CD4-positive, alpha-beta T cell treated with Interleukin-21 for 1 hour (primary cell): ENCODE measurements at regions not wholly inside any gene's neighbourhood (a gene's known extent, or its start where the extent isn't known, plus 50 kb on each side); places are given as distances from the start of the nearest gene placed in this dataset.
"Not testable (repeated sequence)": the region's sequence is repeated elsewhere in the genome, so short reads cannot be mapped to it uniquely, and the experiment has no call there.

Source experiments
- DNase-seq: peaks from one replicate; pipeline ENCODE4 v3.0.0-alpha.2; 2020

GRCh38 chr14:83534995-83535394, 1994.9 kb upstream of the FLRT2 start:
- no peak for DNase-seq

- DNase-seq = no peak
Observed at GRCh38 chr14:83535444-83535843, 1994.5 kb upstream of the FLRT2 start.

DNA sequence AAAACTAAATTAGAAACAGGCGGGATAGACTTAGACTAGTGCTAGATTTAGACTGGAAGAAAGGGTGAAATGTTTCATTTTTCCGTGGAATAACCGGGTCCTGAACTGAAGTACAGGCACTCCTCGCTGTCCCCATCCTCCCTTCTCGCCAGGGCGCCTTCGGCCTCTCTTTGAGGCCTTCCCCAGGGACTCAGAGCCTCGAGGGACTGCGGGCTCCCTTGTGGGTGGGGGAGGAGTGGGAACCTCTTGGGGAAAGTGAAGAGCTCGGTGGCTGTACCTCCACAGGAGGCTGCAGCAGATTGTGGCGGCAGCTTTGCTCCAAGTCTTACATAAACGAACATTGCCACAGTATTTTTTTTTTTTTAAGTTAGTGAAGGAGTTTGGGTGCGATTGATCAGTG, 1988.8 kb upstream of the FLRT2 start:
- DNase-seq = no peak

- DNase-seq = no peak
Observed at GRCh38 chr14:83548061-83548839, 1981.7 kb upstream of the FLRT2 start.

GRCh38 chr14:83556065-83556464, 1973.9 kb upstream of the FLRT2 start:
- DNase-seq = no peak

- DNase-seq = no peak
Observed at GRCh38 chr14:83556746-83557453, 1973.0 kb upstream of the FLRT2 start.

DNA sequence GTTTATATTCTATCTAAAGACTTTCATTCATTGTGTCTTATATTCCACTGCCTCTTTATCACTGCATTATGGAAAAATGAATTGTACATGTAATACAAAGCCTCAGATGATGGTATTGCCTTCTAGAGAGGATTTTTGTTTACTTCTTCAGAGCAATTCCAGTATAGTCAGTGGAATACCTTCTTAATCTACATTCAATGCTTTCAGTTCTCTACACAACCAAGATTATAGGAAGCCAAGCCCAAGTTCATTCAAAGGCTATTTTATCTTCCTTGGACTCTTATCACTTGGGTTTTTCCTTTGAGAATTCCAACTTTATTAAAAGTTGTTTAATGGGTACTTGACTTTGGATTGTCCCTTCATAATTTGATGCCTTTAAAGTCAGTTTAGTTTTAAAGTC, 1971.0 kb upstream of the FLRT2 start:
- DNase-seq = no peak

- no peak for DNase-seq
Observed at GRCh38 chr14:83559721-83560120, 1970.2 kb upstream of the FLRT2 start.

- no peak for DNase-seq
Observed at GRCh38 chr14:83561261-83561660, 1968.7 kb upstream of the FLRT2 start.

- DNase-seq = no peak
Observed at GRCh38 chr14:83566567-83566966, 1963.4 kb upstream of the FLRT2 start.

GRCh38 chr14:83568141-83568540, 1961.8 kb upstream of the FLRT2 start:
- DNase-seq = no peak

GRCh38 chr14:83575301-83575700, 1954.6 kb upstream of the FLRT2 start:
- no peak for DNase-seq

- no peak for DNase-seq
Observed at GRCh38 chr14:83583201-83583600, 1946.7 kb upstream of the FLRT2 start.

GRCh38 chr14:83594874-83595273, 1935.1 kb upstream of the FLRT2 start:
- DNase-seq = no peak

- DNase-seq = no peak
Observed at GRCh38 chr14:83607682-83608081, 1922.3 kb upstream of the FLRT2 start.

GRCh38 chr14:83611491-83611890, 1918.5 kb upstream of the FLRT2 start:
- no peak for DNase-seq

- DNase-seq = no peak
Observed at GRCh38 chr14:83611906-83612390, 1918.0 kb upstream of the FLRT2 start.

GRCh38 chr14:83614956-83615355, 1915.0 kb upstream of the FLRT2 start:
- no peak for DNase-seq

DNA sequence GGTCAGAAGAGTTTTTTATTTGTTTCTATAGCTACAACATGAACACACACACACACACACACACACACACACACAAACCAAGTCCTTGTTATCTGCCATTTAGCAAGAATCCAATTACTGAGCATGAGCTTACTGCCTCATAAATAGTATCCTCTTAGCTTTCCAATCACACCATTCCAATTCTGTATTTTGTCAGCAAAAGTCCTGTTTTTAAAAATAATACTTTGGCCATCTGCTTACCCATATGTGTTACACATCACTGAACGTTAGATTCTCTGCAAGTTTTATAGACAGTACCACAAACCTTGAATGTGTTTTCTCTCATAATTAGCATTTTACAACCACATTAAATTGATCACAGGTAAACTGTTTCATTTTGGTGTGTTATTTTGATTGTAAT, 1905.4 kb upstream of the FLRT2 start:
- no peak for DNase-seq

GRCh38 chr14:83632375-83632774, 1897.6 kb upstream of the FLRT2 start:
- DNase-seq = no peak

DNA sequence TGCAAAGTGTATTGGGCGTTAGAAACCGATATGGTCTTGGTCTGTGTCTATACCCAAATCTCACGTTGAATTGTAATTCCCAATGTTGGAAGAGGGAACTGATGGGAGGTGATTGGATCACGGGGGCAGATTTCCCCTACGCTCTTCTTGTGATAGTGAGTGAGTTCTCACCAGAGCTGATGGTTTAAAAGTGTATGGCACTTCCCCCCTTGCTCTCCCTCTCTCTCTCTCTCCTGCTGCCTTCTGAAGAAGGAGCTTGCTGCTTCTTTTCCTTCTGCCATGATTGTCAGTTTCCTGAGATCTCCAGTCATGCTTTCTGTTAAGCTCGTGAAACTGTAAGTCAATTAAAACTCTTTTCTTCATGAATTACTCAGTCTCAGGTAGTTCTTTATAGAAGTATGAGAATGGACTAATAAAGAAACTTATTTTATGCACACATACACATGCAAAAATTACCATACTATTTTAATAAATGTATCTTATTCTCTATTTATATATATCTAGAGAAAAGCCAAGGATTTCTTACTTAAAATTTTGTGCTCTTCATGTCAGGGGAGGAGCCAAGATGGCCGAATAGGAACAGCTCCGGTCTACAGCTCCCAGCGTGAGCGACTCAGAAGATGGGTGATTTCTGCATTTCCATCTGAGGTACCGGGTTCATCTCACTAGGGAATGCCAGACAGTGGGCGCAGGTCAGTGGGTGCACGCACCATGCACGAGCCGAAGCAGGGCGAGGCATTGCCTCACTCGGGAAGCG, 1891.0 kb upstream of the FLRT2 start:
- DNase-seq = no peak

DNA sequence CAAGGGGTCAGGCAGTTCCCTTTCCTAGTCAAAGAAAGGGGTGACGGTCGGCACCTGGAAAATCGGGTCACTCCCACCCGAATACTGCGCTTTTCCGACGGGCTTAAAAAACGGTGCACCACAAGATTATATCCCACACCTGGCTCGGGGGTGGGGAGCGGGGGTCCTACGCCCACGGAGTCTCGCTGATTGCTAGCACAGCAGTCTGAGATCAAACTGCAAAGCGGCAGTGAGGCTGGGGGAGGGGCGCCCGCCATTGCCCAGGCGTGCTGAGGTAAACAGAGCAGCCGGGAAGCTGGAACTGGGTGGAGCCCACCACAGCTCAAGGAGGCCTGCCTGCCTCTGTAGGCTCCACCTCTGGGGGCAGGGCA, 1890.5 kb upstream of the FLRT2 start:
- not testable (repeated sequence) for DNase-seq

GRCh38 chr14:83646228-83646627, 1883.7 kb upstream of the FLRT2 start:
- no peak for DNase-seq

DNA sequence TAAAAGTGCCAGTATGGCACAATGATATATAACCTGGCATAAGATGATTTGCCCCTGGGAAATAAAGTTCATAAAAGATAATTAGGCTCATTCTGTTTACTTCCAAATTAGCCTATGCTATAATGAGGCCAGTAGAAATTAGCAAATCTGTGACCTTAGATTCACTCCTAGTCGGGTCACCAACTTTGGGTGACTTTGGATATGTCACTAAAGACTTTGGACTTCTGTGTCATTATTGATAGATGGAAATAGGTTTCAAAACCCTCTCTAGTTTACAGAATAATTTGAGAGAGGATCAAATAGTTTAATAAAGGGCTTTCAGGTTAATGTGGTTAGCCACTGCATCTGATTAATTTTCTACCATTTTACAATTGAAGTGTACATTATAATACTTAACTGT, 1869.3 kb upstream of the FLRT2 start:
- DNase-seq = no peak
